ES-I3 (cell line): ENCODE measurements at regions not wholly inside any gene's neighbourhood (a gene's known extent, or its start where the extent isn't known, plus 50 kb on each side); places are given as distances from the start of the nearest gene placed in this dataset.

Experiments
- H3K36me3 ChIP-seq: 2 replicates; pipeline ENCODE4 v1.6.1; 2013; ENCODE audit warnings: mild to moderate bottlenecking, low read length, control low read depth, moderate library complexity; ENCODE audit not compliant: insufficient read depth
- H3K4me1 ChIP-seq: 2 replicates; pipeline ENCODE4 v1.6.1; 2013; ENCODE audit warnings: mild to moderate bottlenecking, control low read depth, low read length; ENCODE audit not compliant: insufficient read depth
- H3K9ac ChIP-seq: 2 replicates; pipeline ENCODE4 v1.6.1; 2013; ENCODE audit warnings: low read depth, mild to moderate bottlenecking, low read length, moderate library complexity
- H3K9me3 ChIP-seq: 2 replicates; pipeline ENCODE4 v1.6.1; 2013; ENCODE audit warnings: mild to moderate bottlenecking, low read length, moderate library complexity; ENCODE audit not compliant: control insufficient read depth, insufficient read depth

GRCh38 chr9:95635986-95636671 is 119.4 kb upstream of the PTCH1 start:
- H3K4me1 ChIP-seq: no peaks in the 10 kb centered on the region
- no peak overlapping the region for H3K9ac ChIP-seq
- H3K36me3 ChIP-seq: no peaks in the 10 kb centered on the region
- no peaks in the 10 kb centered on the region for H3K9me3 ChIP-seq

DNA sequence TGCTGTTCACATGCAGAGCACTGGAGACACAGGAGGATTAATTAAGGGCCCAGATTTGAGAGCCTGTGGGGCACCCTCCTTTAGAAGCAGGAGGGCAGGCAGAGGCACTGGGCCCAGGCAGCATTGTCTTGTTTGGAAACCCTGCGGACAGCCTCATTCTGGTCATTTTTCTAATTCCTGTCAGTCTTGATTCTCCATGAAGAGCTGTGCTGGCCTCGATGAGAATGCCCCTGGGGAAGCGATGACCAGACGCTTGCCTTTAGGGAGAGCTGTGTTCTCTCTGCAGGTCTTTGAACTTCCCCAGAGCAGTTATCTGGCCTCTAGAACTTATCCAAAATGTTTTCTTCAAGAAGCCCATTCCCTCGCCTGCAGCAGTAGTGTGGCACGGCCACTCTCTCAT is 117.8 kb upstream of the PTCH1 start:
- Histone ChIP-seq H3K4me1 (no peaks in the 10 kb centered on the region), H3K9ac (no peak overlapping the region), H3K9me3 (no peaks in the 10 kb centered on the region), H3K36me3 (no peaks in the 10 kb centered on the region)

GRCh38 chr9:95634114-95634513 is 117.3 kb upstream of the PTCH1 start:
- H3K9ac ChIP-seq: no peak overlapping the region
- H3K36me3 ChIP-seq: no peaks in the 10 kb centered on the region
- H3K4me1 ChIP-seq: no peaks in the 10 kb centered on the region
- no peaks in the 10 kb centered on the region for H3K9me3 ChIP-seq

DNA sequence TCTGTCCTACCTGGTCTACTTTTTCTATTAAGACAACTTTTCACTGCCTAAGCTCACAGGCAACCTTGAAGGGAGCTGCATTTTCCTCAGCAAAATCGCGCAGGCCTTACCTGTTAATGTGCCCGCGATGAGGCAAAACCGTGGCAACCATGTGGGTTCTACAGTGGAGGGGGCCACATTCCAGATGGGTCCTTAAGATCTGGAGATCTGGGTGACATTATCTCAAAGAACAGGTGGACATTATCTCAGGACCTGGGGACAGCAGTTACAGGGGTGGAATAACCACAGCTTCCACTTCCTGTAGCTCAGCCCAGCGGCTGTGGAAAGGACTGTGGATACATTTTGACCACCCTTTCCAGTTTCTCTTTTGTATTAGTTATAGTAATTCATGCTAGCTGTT is 112.8 kb upstream of the PTCH1 start:
- Histone ChIP-seq H3K9ac (no peak overlapping the region), H3K4me1 (no peaks in the 10 kb centered on the region; the same call in 1 of the 2 replicates), H3K9me3 (no peaks in the 10 kb centered on the region), H3K36me3 (no peaks in the 10 kb centered on the region)

- Histone ChIP-seq H3K9me3 (no peaks in the 10 kb centered on the region), H3K4me1 (no peaks in the 10 kb centered on the region; the same call in 1 of the 2 replicates), H3K36me3 (no peaks in the 10 kb centered on the region), H3K9ac (no peak overlapping the region)
Measured at GRCh38 chr9:95627802-95628201, 111.0 kb upstream of the PTCH1 start.

GRCh38 chr9:95626885-95627558 is 110.3 kb upstream of the PTCH1 start:
- Histone ChIP-seq H3K9me3 (no peaks in the 10 kb centered on the region), H3K36me3 (no peaks in the 10 kb centered on the region), H3K4me1 (no peaks in the 10 kb centered on the region; the same call in 1 of the 2 replicates), H3K9ac (no peak overlapping the region)

GRCh38 chr9:95626341-95626740 is 109.6 kb upstream of the PTCH1 start:
- H3K4me1 ChIP-seq: no peaks in the 10 kb centered on the region; the same call in 1 of the 2 replicates
- no peak overlapping the region for H3K9ac ChIP-seq
- no peaks in the 10 kb centered on the region for H3K9me3 ChIP-seq
- no peaks in the 10 kb centered on the region for H3K36me3 ChIP-seq

DNA sequence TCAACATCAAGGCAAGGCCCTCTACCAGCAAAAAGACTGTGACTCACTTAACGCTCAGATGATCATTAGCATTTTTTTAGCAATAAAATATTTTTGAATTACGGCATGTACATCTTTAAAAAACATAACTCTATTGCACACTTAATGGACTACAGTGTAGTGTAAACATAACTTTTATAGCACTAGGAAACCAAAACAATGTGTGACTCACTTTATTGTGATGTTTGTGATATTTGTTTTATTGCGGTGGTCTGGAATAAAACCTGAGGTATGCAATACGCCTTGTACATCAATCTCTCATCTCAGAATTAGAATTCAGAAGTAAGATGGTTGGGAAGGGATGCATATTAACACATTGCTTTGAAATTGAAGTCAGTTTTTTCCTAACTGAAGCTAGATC is 106.9 kb upstream of the PTCH1 start:
- H3K36me3 ChIP-seq: no peaks in the 10 kb centered on the region
- no peaks in the 10 kb centered on the region; the same call in 1 of the 2 replicates for H3K4me1 ChIP-seq
- no peak overlapping the region for H3K9ac ChIP-seq
- no peaks in the 10 kb centered on the region for H3K9me3 ChIP-seq

DNA sequence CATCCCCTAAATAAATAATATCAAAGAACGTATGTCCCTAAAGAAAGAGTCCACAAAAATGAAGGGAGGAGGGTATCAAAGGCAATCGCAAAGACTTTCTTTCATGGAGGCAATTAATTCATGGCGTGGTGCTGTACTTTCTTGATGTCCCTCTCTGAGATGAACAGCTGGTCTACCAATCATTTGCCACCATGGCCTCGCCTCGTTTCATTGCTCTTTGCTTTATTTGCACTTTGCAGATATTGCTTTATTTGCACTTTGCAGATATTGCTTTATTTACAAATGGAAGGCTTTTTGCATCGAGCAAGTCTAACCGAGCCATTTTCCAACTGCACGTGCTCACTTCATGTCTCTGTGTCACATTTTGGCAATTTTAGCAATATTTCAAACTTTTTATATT is 104.0 kb upstream of the PTCH1 start:
- Histone ChIP-seq H3K36me3 (no peaks in the 10 kb centered on the region), H3K9me3 (no peaks in the 10 kb centered on the region), H3K9ac (no peak overlapping the region), H3K4me1 (no peaks in the 10 kb centered on the region)

DNA sequence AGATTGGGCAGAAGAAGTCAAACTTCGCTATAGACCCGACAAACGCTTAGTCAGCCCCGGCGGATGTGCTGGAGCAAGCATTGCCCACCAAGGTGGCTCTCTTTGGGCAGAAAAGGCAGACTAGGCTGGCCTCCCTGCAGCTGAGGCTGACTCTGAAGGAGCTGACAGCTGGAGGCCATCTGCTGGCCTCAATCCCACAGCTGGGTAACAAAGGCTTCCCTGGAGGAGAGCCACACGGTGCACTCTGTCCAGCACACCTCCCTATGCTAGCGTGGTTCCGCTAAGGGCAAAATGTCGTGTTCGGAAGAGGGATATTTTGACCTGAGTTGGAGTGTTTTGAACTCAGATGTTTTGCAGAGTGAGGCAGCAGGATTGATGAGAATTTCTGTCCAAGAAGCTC is 103.5 kb upstream of the PTCH1 start:
- H3K9ac ChIP-seq: no peak overlapping the region
- H3K9me3 ChIP-seq: no peaks in the 10 kb centered on the region
- H3K36me3 ChIP-seq: no peaks in the 10 kb centered on the region
- no peaks in the 10 kb centered on the region for H3K4me1 ChIP-seq

DNA sequence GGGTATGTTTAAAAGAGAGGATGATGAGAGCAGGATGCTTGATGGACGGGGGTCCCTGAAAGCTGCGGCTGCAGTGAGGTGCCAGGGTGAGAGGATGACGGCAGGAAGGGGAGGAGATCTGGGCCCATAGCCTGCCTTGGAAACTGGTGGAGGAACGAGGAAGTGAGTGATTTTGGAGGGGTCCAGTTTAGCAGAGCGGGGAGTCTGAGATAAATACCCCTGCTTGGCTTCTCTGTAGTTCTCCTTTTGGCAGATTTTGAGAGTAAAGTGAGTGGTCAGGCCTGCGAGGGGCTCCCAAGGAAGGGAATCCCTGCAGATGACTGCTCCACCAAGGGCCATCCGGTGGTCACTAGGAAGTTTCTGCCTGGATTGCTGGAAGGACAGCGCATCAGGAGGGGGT is 98.5 kb upstream of the PTCH1 start:
- H3K4me1 ChIP-seq: no peaks in the 10 kb centered on the region
- no peaks in the 10 kb centered on the region for H3K36me3 ChIP-seq
- H3K9me3 ChIP-seq: no peaks in the 10 kb centered on the region
- no peak overlapping the region for H3K9ac ChIP-seq

- Histone ChIP-seq H3K9ac (no peak overlapping the region), H3K4me1 (no peaks in the 10 kb centered on the region), H3K9me3 (no peaks in the 10 kb centered on the region), H3K36me3 (no peaks in the 10 kb centered on the region)
Measured at GRCh38 chr9:95613670-95614069, 96.9 kb upstream of the PTCH1 start.

DNA sequence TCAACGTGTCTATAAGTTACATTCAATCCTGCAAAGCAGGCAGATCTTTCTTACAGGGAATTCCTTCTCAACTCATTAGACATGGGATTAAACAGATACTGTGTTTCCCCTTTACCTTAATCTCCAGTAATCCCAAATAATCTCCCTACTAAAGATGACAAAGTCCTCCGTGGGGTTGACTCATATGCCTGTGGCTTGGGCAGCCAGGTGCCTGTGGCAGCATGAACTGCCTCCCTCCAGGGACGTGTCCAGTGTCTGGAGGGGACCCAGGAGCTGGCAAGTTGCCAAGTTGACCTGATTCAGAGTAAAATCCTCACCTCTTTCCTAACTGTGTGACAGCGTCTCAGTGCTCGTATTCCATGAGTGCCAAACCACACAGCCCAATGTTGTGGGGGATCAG is 94.6 kb upstream of the PTCH1 start:
- no peaks in the 10 kb centered on the region for H3K9me3 ChIP-seq
- H3K4me1 ChIP-seq: no peaks in the 10 kb centered on the region
- no peaks in the 10 kb centered on the region for H3K36me3 ChIP-seq
- H3K9ac ChIP-seq: no peak overlapping the region

DNA sequence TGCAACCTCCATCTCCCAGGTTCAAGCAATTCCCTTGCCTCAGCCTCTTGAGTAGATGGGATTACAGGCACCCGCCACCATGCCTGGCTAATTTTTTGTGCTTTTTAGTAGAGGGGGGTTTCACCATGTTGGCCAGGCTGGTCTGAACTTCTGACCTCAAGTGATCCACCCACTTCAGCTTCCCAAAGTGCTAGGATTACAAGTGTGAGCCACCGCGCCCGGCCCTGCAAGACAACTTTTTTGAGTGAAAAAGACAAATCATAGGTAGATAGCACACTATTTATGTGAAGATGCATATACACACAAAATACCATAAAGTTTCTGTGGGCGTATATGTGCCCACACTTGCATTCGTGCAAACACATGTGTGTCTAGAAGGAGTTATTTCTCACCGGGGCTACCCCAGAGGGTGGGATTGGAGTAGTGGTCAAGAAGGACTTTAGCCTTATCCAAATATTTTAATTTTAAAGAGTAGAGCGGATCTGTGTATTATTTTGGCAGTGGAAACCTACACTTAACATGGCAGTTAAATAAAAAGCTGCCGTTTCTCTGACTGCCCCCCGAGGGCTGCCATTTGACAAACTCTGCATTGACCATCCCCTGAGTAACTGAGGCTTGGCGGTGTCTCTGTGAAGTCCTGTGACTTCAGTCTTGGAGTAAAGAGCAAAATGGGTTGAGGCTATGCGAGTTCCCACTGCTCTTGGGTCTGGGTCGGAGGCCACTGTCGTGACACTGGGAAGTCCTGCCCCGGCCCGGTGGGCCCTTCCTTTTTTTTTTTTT is 93.4 kb upstream of the PTCH1 start:
- Histone ChIP-seq H3K36me3 (no peaks in the 10 kb centered on the region), H3K4me1 (no peaks in the 10 kb centered on the region; the same call in 1 of the 2 replicates), H3K9me3 (no peaks in the 10 kb centered on the region), H3K9ac (no peak overlapping the region)

DNA sequence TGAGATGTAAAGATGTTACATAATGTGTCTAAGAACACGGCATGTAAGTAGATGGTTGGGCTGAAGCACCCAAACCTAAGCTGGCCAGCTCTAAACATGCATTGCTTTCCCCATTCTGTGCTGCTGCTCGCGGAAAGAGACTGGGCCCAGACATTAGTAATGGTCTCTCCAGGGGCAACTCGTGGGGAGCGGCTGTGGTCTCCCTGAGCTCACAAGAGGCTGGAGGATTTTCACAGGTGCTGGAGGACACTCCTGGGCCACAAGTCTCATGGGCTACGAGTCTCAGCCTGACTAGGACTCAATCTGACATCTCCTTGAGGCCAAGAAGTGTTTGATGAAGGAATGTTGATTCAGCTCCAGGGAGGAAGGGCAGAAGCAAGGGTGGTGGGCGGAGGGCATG is 92.7 kb upstream of the PTCH1 start:
- H3K4me1 ChIP-seq: no peaks in the 10 kb centered on the region; the same call in 1 of the 2 replicates
- H3K36me3 ChIP-seq: no peaks in the 10 kb centered on the region
- H3K9me3 ChIP-seq: no peaks in the 10 kb centered on the region
- H3K9ac ChIP-seq: no peak overlapping the region
